Astrocyte of the hippocampus (primary cell): ENCODE measurements at regions not wholly inside any gene's neighbourhood (a gene's known extent, or its start where the extent isn't known, plus 50 kb on each side); places are given as distances from the start of the nearest gene placed in this dataset.
"Not testable (repeated sequence)": the region's sequence is repeated elsewhere in the genome, so short reads cannot be mapped to it uniquely, and the experiment has no call there.

Experiments used
- DNase-seq: peaks from one replicate; pipeline ENCODE4 v3.0.0; 2011; ENCODE audit warnings: low read depth, low spot score

GRCh38 chr13:83125791-83126190 is 756.5 kb downstream of the SLITRK1 start:
- no peak for DNase-seq

GRCh38 chr13:83121896-83122295 is 760.4 kb downstream of the SLITRK1 start:
- no peak for DNase-seq

- no peak for DNase-seq
These were observed 765.2 kb downstream of the SLITRK1 start for GRCh38 chr13:83117046-83117445.

GRCh38 chr13:83101574-83102247 is 780.6 kb downstream of the SLITRK1 start:
- not testable (repeated sequence) for DNase-seq

GRCh38 chr13:83100237-83100636 is 782.0 kb downstream of the SLITRK1 start:
- DNase-seq = no peak

- DNase-seq = no peak
These were observed 793.4 kb downstream of the SLITRK1 start for GRCh38 chr13:83088858-83089257.

- DNase-seq = no peak
These were observed 795.3 kb downstream of the SLITRK1 start for GRCh38 chr13:83086948-83087347.

- DNase-seq = no peak
These were observed 796.2 kb downstream of the SLITRK1 start for GRCh38 chr13:83086088-83086487.

- peak; percentile 3 for DNase-seq
These were observed 796.9 kb downstream of the SLITRK1 start for GRCh38 chr13:83085186-83085900.

- no peak for DNase-seq
These were observed 804.8 kb downstream of the SLITRK1 start for GRCh38 chr13:83077499-83077898.

GRCh38 chr13:83073930-83074329 is 808.3 kb downstream of the SLITRK1 start:
- peak; percentile 7 for DNase-seq

GRCh38 chr13:83065108-83065507 is 817.2 kb downstream of the SLITRK1 start:
- DNase-seq = peak; percentile 75

GRCh38 chr13:83057119-83057518 is 825.2 kb downstream of the SLITRK1 start:
- DNase-seq = no peak

- DNase-seq = no peak
These were observed 826.0 kb downstream of the SLITRK1 start for GRCh38 chr13:83056269-83056668.

GRCh38 chr13:83048419-83048818 is 833.9 kb downstream of the SLITRK1 start:
- peak; percentile 0 for DNase-seq

GRCh38 chr13:83024955-83025594 is 857.2 kb downstream of the SLITRK1 start:
- DNase-seq = no peak

GRCh38 chr13:83024232-83024631 is 858.0 kb downstream of the SLITRK1 start:
- no peak for DNase-seq

GRCh38 chr13:83019986-83020385 is 862.3 kb downstream of the SLITRK1 start:
- DNase-seq = no peak

- no peak for DNase-seq
These were observed 872.3 kb downstream of the SLITRK1 start for GRCh38 chr13:83009987-83010386.

- no peak for DNase-seq
These were observed 873.9 kb downstream of the SLITRK1 start for GRCh38 chr13:83008212-83008929.

- no peak for DNase-seq
These were observed 875.0 kb downstream of the SLITRK1 start for GRCh38 chr13:83007226-83007625.

GRCh38 chr13:83003185-83003584 is 879.1 kb downstream of the SLITRK1 start:
- DNase-seq = no peak
